ENCODE measurements at regions not wholly inside any gene's neighbourhood (a gene's known extent, or its start where the extent isn't known, plus 50 kb on each side); places are given as distances from the start of the nearest gene placed in this dataset.

GRCh38 chr10:118483496-118483895, 112.0 kb downstream of the PRLHR start:
- H3K4me3 ChIP-seq (replicated peaks; ENCODE audit: low read depth, low read length) = no peak overlapping the region
- DNase-seq (ENCODE audit: low read depth) = no peak
- TF ChIP-seq CTCF (IDR thresholded peaks at IDR 0.05; ENCODE audit: low read length, missing control alignments) = no peak

- no peak for TF ChIP-seq CTCF (IDR thresholded peaks at IDR 0.05; ENCODE audit: low read length, missing control alignments)
- DNase-seq (ENCODE audit: low read depth) = no peak
Measured at GRCh38 chr10:118482393-118483331, 112.8 kb downstream of the PRLHR start.

GRCh38 chr10:118481871-118482270, 113.6 kb downstream of the PRLHR start:
- H3K4me3 ChIP-seq (replicated peaks; ENCODE audit: low read depth, low read length) = no peak overlapping the region
- TF ChIP-seq CTCF (IDR thresholded peaks at IDR 0.05; ENCODE audit: low read length, missing control alignments) = no peak
- DNase-seq (ENCODE audit: low read depth) = no peak

More at GRCh38 chr10:118482393-118483331, 112.8 kb downstream of the PRLHR start:
- no peak overlapping the region for H3K4me3 ChIP-seq (replicated peaks; ENCODE audit: low read depth, low read length)

- no peak for TF ChIP-seq CTCF (IDR thresholded peaks at IDR 0.05; ENCODE audit: low read length, missing control alignments)
- H3K4me3 ChIP-seq (replicated peaks; ENCODE audit: low read depth, low read length) = no peak overlapping the region
- DNase-seq (ENCODE audit: low read depth) = no peak
Measured at GRCh38 chr10:118475214-118475613, 120.2 kb downstream of the PRLHR start.

GRCh38 chr10:118474111-118474510, 121.3 kb downstream of the PRLHR start:
- TF ChIP-seq CTCF (IDR thresholded peaks at IDR 0.05; ENCODE audit: low read length, missing control alignments) = no peak
- no peak overlapping the region for H3K4me3 ChIP-seq (replicated peaks; ENCODE audit: low read depth, low read length)
- DNase-seq (ENCODE audit: low read depth) = no peak

GRCh38 chr10:118473305-118473960, 122.0 kb downstream of the PRLHR start:
- no peak for DNase-seq (ENCODE audit: low read depth)
- TF ChIP-seq CTCF (IDR thresholded peaks at IDR 0.05; ENCODE audit: low read length, missing control alignments) = no peak
- no peak overlapping the region for H3K4me3 ChIP-seq (replicated peaks; ENCODE audit: low read depth, low read length)
